SK-N-SH (cell line): ENCODE measurements at regions not wholly inside any gene's neighbourhood (a gene's known extent, or its start where the extent isn't known, plus 50 kb on each side); places are given as distances from the start of the nearest gene placed in this dataset.
A peak's percentile ranks its signal among the peaks of the same experiment; 100 is the strongest.

ENCODE experiments used
- CTCF ChIA-PET: fragments of 300-600, 350-600 bp; formaldehyde crosslinking; extraction: SDS; loops from one replicate; lab custom pipeline; 2021; lab: Yijun Ruan, JAX
- POLR2A ChIA-PET: fragments of 350-600 bp; sonication (Branson Sonifier 250); formaldehyde crosslinking; extraction: SDS; loops from one replicate; lab custom pipeline; 2020; ENCODE audit warnings: antibody characterized with exemption, inconsistent platforms; lab: Yijun Ruan, JAX
- DNase-seq: peaks from one replicate; pipeline ENCODE4 v3.0.0; 2012
- H2AFZ ChIP-seq: fragments of 200-600 bp; sonication (generic); 2 replicates; pipeline ENCODE4 v1.8.1; 2016; ENCODE audit warnings: antibody characterized with exemption, mild to moderate bottlenecking, low read depth
- H3F3A ChIP-seq: fragments of 200-600 bp; sonication (generic); replicated peaks from 2 replicates; pipeline ENCODE3; 2016; ENCODE audit warnings: antibody characterized with exemption, mild to moderate bottlenecking; ENCODE audit not compliant: insufficient read depth
- H3K27ac ChIP-seq, 2 experiments: fragments of 200-500 bp in 1 of 2; fragments of 200-600 bp in 1 of 2; sonication (Bioruptor generic) in 1 of 2; sonication (generic), shearing (Covaris generic) in 1 of 2; 2 replicates each; pipeline versions ENCODE4 v1.5.1 to v1.6.1; 2014 to 2016; ENCODE audit warnings: low read depth in 2 of 2, inconsistent platforms in 1 of 2, low read length in 1 of 2, mild to moderate bottlenecking in 1 of 2, mixed read lengths in 1 of 2
- H3K27me3 ChIP-seq: fragments of 200-600 bp; sonication (generic), shearing (Covaris generic); 2 replicates; pipeline ENCODE4 v1.6.1; 2016; ENCODE audit warnings: mixed run types; ENCODE audit not compliant: insufficient read depth
- H3K36me3 ChIP-seq, 2 experiments: fragments of 200-500 bp in 1 of 2; fragments of 200-600 bp in 1 of 2; sonication (Bioruptor generic) in 1 of 2; sonication (generic) in 1 of 2; replicated peaks in 1 of 2; 2 replicates each; pipeline versions ENCODE3 to v1.5.1; 2014 to 2016; ENCODE audit warnings: low read length in 1 of 2, mild to moderate bottlenecking in 1 of 2; ENCODE audit not compliant: insufficient read depth in 2 of 2, control insufficient read depth in 1 of 2
- H3K4me1 ChIP-seq, 2 experiments: fragments of 200-500 bp in 1 of 2; fragments of 200-600 bp in 1 of 2; sonication (Bioruptor generic) in 1 of 2; sonication (generic), shearing (Covaris generic) in 1 of 2; 2 replicates each; pipeline versions ENCODE4 v1.5.1 to v1.6.1; 2014 to 2016; ENCODE audit warnings: low read depth in 1 of 2, low read length in 1 of 2, mixed run types in 1 of 2; ENCODE audit not compliant: insufficient read depth in 2 of 2, control insufficient read depth in 1 of 2
- H3K4me2 ChIP-seq: fragments of 200-600 bp; sonication (generic), shearing (Covaris generic); 2 replicates; pipeline ENCODE4 v1.6.1; 2017; ENCODE audit warnings: mixed run types
- H3K4me3 ChIP-seq, 2 experiments: fragments of 200-500 bp in 1 of 2; fragments of 200-600 bp in 1 of 2; sonication (Bioruptor generic) in 1 of 2; sonication (generic), shearing (Covaris generic) in 1 of 2; 2 replicates each; pipeline versions ENCODE4 v1.5.1 to v1.8.1; 2014 to 2016; ENCODE audit warnings: low read depth in 2 of 2, inconsistent platforms in 1 of 2, low read length in 1 of 2, mild to moderate bottlenecking in 1 of 2, mixed read lengths in 1 of 2, moderate library complexity in 1 of 2
- H3K79me2 ChIP-seq: fragments of 200-600 bp; sonication (generic); 2 replicates; pipeline ENCODE4 v1.8.1; 2017; ENCODE audit warnings: mild to moderate bottlenecking; ENCODE audit not compliant: insufficient read depth
- H3K9ac ChIP-seq: fragments of 200-600 bp; sonication (generic); 2 replicates; pipeline ENCODE4 v1.6.1; 2017; ENCODE audit warnings: mixed run types
- H3K9me2 ChIP-seq: fragments of 200-600 bp; sonication (generic); 2 replicates; pipeline ENCODE4 v1.6.1; 2017; ENCODE audit warnings: mixed run types
- H3K9me3 ChIP-seq: fragments of 200-600 bp; sonication (generic); 2 replicates; pipeline ENCODE4 v1.6.1; 2017; ENCODE audit warnings: mixed run types, mild to moderate bottlenecking, moderate library complexity
- H4K20me1 ChIP-seq: fragments of 200-600 bp; sonication (generic); 2 replicates; pipeline ENCODE4 v1.6.1; 2017; ENCODE audit warnings: mild to moderate bottlenecking, mixed run types; ENCODE audit not compliant: insufficient read depth
- CHD2 ChIP-seq: fragments of 150-350 bp; IDR thresholded peaks from 2 replicates; pipeline ENCODE4 v1.6.1; 2018; ENCODE audit warnings: low read length; ENCODE audit not compliant: partially characterized antibody
- ELF1 ChIP-seq: IDR thresholded peaks from 2 replicates; pipeline ENCODE4 v1.4.0; 2012
- EP300 ChIP-seq, 2 experiments: IDR thresholded peaks; 2 replicates each; pipeline versions ENCODE4 v1.4.0 to v1.6.1; 2012; ENCODE audit warnings: borderline replicate concordance in 1 of 2, low read depth in 1 of 2, low read length in 1 of 2
- FOSL2 ChIP-seq: IDR thresholded peaks from 2 replicates; pipeline ENCODE4 v1.4.0; 2012; ENCODE audit warnings: low read depth, mild to moderate bottlenecking, moderate library complexity, borderline replicate concordance
- FOXJ3 ChIP-seq: sonication (generic); formaldehyde crosslinking; IDR thresholded peaks from 2 replicates; pipeline ENCODE4 v1.5.1; 2020; ENCODE audit warnings: mild to moderate bottlenecking, missing genetic modification reagents
- FOXM1 ChIP-seq: IDR thresholded peaks from 2 replicates; pipeline ENCODE4 v1.4.0; 2012; ENCODE audit warnings: low read depth, mild to moderate bottlenecking
- GATA2 ChIP-seq: sonication (generic); formaldehyde crosslinking; IDR thresholded peaks from 2 replicates; pipeline ENCODE4 v1.5.0; 2020; ENCODE audit warnings: mild to moderate bottlenecking, missing genetic modification reagents
- MEF2A ChIP-seq: IDR thresholded peaks from 2 replicates; pipeline ENCODE4 v1.4.0; 2012; ENCODE audit warnings: low read depth, borderline replicate concordance
- MXI1 ChIP-seq: IDR thresholded peaks from 2 replicates; pipeline ENCODE4 v1.6.1; 2012; ENCODE audit warnings: mild to moderate bottlenecking, low read depth, low read length, improper control_type of control experiment
- NRF1 ChIP-seq: IDR thresholded peaks from 2 replicates; pipeline ENCODE4 v1.6.1; 2012; ENCODE audit warnings: low read depth, mild to moderate bottlenecking, low read length
- POLR2AphosphoS5 ChIP-seq: IDR thresholded peaks from 2 replicates; pipeline ENCODE4 v1.6.1; 2012; ENCODE audit warnings: low read depth, low read length
- RAD21 ChIP-seq: IDR thresholded peaks from 2 replicates; pipeline ENCODE4 v1.6.1; 2012; ENCODE audit warnings: mild to moderate bottlenecking, low read length
- SIN3A ChIP-seq: IDR thresholded peaks from 2 replicates; pipeline ENCODE4 v1.6.1; 2012; ENCODE audit warnings: low read depth, mild to moderate bottlenecking, low read length, moderate library complexity, borderline replicate concordance
- TEAD4 ChIP-seq: IDR thresholded peaks from 2 replicates; pipeline ENCODE4 v1.4.0; 2012; ENCODE audit warnings: mild to moderate bottlenecking, borderline replicate concordance; ENCODE audit not compliant: insufficient read depth
- YY1 ChIP-seq: IDR thresholded peaks from 2 replicates; pipeline ENCODE4 v1.4.0; 2012; ENCODE audit warnings: low read depth, mild to moderate bottlenecking
- WGBS: methylation state at CpG from one replicate; pipeline ENCODE4 v1.1.6; 2017; ENCODE audit warnings: low lambda C conversion rate; 5-methylcytosine and 5-hydroxymethylcytosine counted together
- TF ChIP-seq, protein P1 (sequence below): IDR thresholded peaks from 2 replicates; pipeline ENCODE4 v1.4.0; 2012; ENCODE audit warnings: low read depth, borderline replicate concordance
- TF ChIP-seq, protein P2 (sequence below): fragments of 200-600 bp; sonication (generic); IDR thresholded peaks from 2 replicates; pipeline ENCODE4 v1.6.1; 2017; ENCODE audit warnings: antibody characterized with exemption, mild to moderate bottlenecking, moderate library complexity
- TF ChIP-seq, protein P3 (sequence below): IDR thresholded peaks from 2 replicates; pipeline ENCODE4 v1.4.0; 2012; ENCODE audit warnings: low read depth, borderline replicate concordance

GRCh38 chr12:91307957-91308670 is 125.5 kb upstream of the DCN start:
- Histone ChIP-seq H3K4me3 (no peak overlapping the region), H3K27ac (peak overlapping the region in 1 of 2 experiments; percentile 22; a peak in 1 of 4 replicates), H3K27me3 (no peaks in the 10 kb centered on the region), H3K9me2 (no peaks in the 10 kb centered on the region), H4K20me1 (no peaks in the 10 kb centered on the region), H3K4me2 (no peak overlapping the region), H3K9ac (no peak overlapping the region), H3K9me3 (no peaks in the 10 kb centered on the region), H3K4me1 (no peaks in the 10 kb centered on the region), H2AFZ (no peak overlapping the region), H3K79me2 (no peaks in the 10 kb centered on the region), H3F3A (no peaks in the 10 kb centered on the region), H3K36me3 (no peaks in the 10 kb centered on the region)
- ChIA-PET CTCF (no interaction called here), POLR2A (no interaction called here)
- no peak for TF ChIP-seq RAD21
- no peak for TF ChIP-seq TEAD4
- no peak for TF ChIP-seq FOXM1
- no peak for TF ChIP-seq SIN3A
- TF ChIP-seq GATA2 = no peak
- TF ChIP-seq, protein P1, sequence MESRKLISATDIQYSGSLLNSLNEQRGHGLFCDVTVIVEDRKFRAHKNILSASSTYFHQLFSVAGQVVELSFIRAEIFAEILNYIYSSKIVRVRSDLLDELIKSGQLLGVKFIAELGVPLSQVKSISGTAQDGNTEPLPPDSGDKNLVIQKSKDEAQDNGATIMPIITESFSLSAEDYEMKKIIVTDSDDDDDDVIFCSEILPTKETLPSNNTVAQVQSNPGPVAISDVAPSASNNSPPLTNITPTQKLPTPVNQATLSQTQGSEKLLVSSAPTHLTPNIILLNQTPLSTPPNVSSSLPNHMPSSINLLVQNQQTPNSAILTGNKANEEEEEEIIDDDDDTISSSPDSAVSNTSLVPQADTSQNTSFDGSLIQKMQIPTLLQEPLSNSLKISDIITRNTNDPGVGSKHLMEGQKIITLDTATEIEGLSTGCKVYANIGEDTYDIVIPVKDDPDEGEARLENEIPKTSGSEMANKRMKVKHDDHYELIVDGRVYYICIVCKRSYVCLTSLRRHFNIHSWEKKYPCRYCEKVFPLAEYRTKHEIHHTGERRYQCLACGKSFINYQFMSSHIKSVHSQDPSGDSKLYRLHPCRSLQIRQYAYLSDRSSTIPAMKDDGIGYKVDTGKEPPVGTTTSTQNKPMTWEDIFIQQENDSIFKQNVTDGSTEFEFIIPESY = no peak
- no peak for TF ChIP-seq POLR2AphosphoS5
- TF ChIP-seq, protein P2, sequence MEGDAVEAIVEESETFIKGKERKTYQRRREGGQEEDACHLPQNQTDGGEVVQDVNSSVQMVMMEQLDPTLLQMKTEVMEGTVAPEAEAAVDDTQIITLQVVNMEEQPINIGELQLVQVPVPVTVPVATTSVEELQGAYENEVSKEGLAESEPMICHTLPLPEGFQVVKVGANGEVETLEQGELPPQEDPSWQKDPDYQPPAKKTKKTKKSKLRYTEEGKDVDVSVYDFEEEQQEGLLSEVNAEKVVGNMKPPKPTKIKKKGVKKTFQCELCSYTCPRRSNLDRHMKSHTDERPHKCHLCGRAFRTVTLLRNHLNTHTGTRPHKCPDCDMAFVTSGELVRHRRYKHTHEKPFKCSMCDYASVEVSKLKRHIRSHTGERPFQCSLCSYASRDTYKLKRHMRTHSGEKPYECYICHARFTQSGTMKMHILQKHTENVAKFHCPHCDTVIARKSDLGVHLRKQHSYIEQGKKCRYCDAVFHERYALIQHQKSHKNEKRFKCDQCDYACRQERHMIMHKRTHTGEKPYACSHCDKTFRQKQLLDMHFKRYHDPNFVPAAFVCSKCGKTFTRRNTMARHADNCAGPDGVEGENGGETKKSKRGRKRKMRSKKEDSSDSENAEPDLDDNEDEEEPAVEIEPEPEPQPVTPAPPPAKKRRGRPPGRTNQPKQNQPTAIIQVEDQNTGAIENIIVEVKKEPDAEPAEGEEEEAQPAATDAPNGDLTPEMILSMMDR = no peak
- TF ChIP-seq ELF1 = no peak
- TF ChIP-seq CHD2 = no peak
- no peak for TF ChIP-seq EP300 (IDR thresholded peaks at IDR 0.05; ENCODE audit: borderline replicate concordance in 1 of 2, low read depth in 1 of 2, low read length in 1 of 2)
- no peak for TF ChIP-seq FOXJ3 (CRISPR knock-in tag)
- TF ChIP-seq, protein P3, sequence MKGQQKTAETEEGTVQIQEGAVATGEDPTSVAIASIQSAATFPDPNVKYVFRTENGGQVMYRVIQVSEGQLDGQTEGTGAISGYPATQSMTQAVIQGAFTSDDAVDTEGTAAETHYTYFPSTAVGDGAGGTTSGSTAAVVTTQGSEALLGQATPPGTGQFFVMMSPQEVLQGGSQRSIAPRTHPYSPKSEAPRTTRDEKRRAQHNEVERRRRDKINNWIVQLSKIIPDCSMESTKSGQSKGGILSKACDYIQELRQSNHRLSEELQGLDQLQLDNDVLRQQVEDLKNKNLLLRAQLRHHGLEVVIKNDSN = no peak
- TF ChIP-seq MXI1 = no peak
- TF ChIP-seq MEF2A = no peak
- no peak for TF ChIP-seq NRF1
- TF ChIP-seq YY1 = no peak
- no peak for TF ChIP-seq FOSL2
- 44% methylated on average over 1 of the region's 1 CpG for WGBS
- no peak for DNase-seq
